Calu3 (cell line): ENCODE measurements at regions not wholly inside any gene's neighbourhood (a gene's known extent, or its start where the extent isn't known, plus 50 kb on each side); places are given as distances from the start of the nearest gene placed in this dataset.

Experiments used
- BruUV-seq: library from RNA; stranded (reverse); fragments of 400-500 nt; replicated peaks from 2 replicates; lab custom pipeline; 2021; lab: Mats Ljungman, UMichigan
- CTCF ChIA-PET: fragments of 300-600 bp; sonication (Branson Sonifier 250); formaldehyde crosslinking; loops from one replicate; lab custom pipeline; 2022; ENCODE audit warnings: antibody characterized with exemption; lab: Charles Lee
- DNase-seq: peaks from one replicate; pipeline ENCODE4 v3.0.0; 2022
- H3K27ac Mint-ChIP-seq: one replicate; pipeline ENCODE4 v1.8.0; 2022; ENCODE audit warnings: mixed read lengths; ENCODE audit not compliant: unreplicated experiment
- H3K27me3 Mint-ChIP-seq: one replicate; pipeline ENCODE4 v1.8.0; 2022; ENCODE audit warnings: mixed read lengths; ENCODE audit not compliant: unreplicated experiment
- H3K36me3 Mint-ChIP-seq: one replicate; pipeline ENCODE4 v1.8.0; 2022; ENCODE audit warnings: mild to moderate bottlenecking, moderate library complexity, mixed read lengths; ENCODE audit not compliant: insufficient read depth, unreplicated experiment
- H3K4me1 Mint-ChIP-seq: one replicate; pipeline ENCODE4 v1.8.0; 2022; ENCODE audit warnings: mild to moderate bottlenecking, low read depth, mixed read lengths; ENCODE audit not compliant: unreplicated experiment
- H3K4me3 Mint-ChIP-seq: one replicate; pipeline ENCODE4 v1.8.0; 2022; ENCODE audit warnings: mild to moderate bottlenecking, low read depth, moderate library complexity, mixed read lengths; ENCODE audit not compliant: unreplicated experiment
- H3K9me3 Mint-ChIP-seq: one replicate; pipeline ENCODE4 v1.8.0; 2022; ENCODE audit warnings: low read depth, mixed read lengths; ENCODE audit not compliant: unreplicated experiment
- CTCF ChIP-seq: fragments of 200-600 bp; IDR thresholded peaks from one replicate; pipeline ENCODE4 v1.8.0; 2022; ENCODE audit warnings: antibody characterized with exemption; ENCODE audit not compliant: unreplicated experiment
- intact Hi-C: fragments of 100-400 bp; cut with micrococcal nuclease; formaldehyde crosslinking; loops from one replicate; pipeline ENCODE4 v1.10.0; 2022; ENCODE audit not compliant: unreplicated experiment

GRCh38 chr18:22499421-22499820, 81.7 kb upstream of the CTAGE1 start:
- H3K27ac Mint-ChIP-seq, result no peak overlapping the region
- no peak for DNase-seq

GRCh38 chr18:22503803-22504202, 86.1 kb upstream of the CTAGE1 start:
- CTCF ChIA-PET, result no interaction called here
- no TSS peak for BruUV-seq
- TF ChIP-seq CTCF, result no peak

More at GRCh38 chr18:22499421-22499820, 81.7 kb upstream of the CTAGE1 start:
- Mint-ChIP-seq H3K4me1 (peaks cover 9% of the 10 kb centered on the region), H3K9me3 (peaks cover 7% of the 10 kb centered on the region), H3K4me3 (no peak overlapping the region), H3K36me3 (no peaks in the 10 kb centered on the region), H3K27me3 (no peaks in the 10 kb centered on the region)
- no TSS peak for BruUV-seq
- intact Hi-C loops, result no loop called here
- CTCF ChIA-PET, result no interaction called here
- TF ChIP-seq CTCF, result no peak

GRCh38 chr18:22504251-22505030, 86.7 kb upstream of the CTAGE1 start:
- Mint-ChIP-seq H3K4me1 (peaks cover 17% of the 10 kb centered on the region), H3K9me3 (no peaks in the 10 kb centered on the region), H3K4me3 (no peak overlapping the region), H3K27ac (no peak overlapping the region), H3K27me3 (no peaks in the 10 kb centered on the region), H3K36me3 (no peaks in the 10 kb centered on the region)
- intact Hi-C loops, result no loop called here
- CTCF ChIA-PET, result no interaction called here
- BruUV-seq, result no TSS peak
- TF ChIP-seq CTCF, result no peak
- no peak for DNase-seq

More at GRCh38 chr18:22503803-22504202, 86.1 kb upstream of the CTAGE1 start:
- intact Hi-C loops, result no loop called here
- Mint-ChIP-seq H3K36me3 (no peaks in the 10 kb centered on the region), H3K4me3 (no peak overlapping the region), H3K27me3 (no peaks in the 10 kb centered on the region), H3K27ac (no peak overlapping the region), H3K9me3 (peaks cover 2% of the 10 kb centered on the region), H3K4me1 (peaks cover 17% of the 10 kb centered on the region)
- DNase-seq, result no peak

- intact Hi-C loops, result no loop called here
- Mint-ChIP-seq H3K36me3 (no peaks in the 10 kb centered on the region), H3K4me3 (no peak overlapping the region), H3K9me3 (peaks cover 2% of the 10 kb centered on the region), H3K27ac (no peak overlapping the region), H3K4me1 (peaks cover 17% of the 10 kb centered on the region), H3K27me3 (no peaks in the 10 kb centered on the region)
- no peak for DNase-seq
- CTCF ChIA-PET, result no interaction called here
- no peak for TF ChIP-seq CTCF
- no TSS peak for BruUV-seq
These were observed 87.5 kb upstream of the CTAGE1 start for GRCh38 chr18:22505141-22505591.
